ENCODE measurements at regions not wholly inside any gene's neighbourhood (a gene's known extent, or its start where the extent isn't known, plus 50 kb on each side); places are given as distances from the start of the nearest gene placed in this dataset.
"Not testable (repeated sequence)": the region's sequence is repeated elsewhere in the genome, so short reads cannot be mapped to it uniquely, and the experiment has no call there.

DNA sequence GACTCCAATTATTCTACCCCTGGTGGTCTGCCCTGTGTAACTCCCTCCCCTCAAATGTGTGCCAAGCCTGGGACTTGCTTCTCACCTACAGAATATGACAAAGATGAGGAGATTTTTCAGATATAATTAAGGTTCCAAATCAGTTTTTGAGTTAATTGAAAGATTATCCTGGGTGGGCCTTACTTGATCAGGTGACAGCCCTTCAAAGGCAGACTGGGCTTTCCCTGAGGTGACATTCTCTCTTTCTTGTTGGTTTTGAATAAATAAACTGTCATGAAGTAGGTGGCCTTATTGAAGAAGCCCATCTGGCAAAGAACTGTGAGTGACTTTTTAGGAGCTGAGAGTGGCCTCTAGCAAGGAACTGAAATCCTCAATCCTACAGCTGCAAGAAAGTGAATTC lies 106.0 kb downstream of the BRMS1L start:
- TF ChIP-seq, protein P1, sequence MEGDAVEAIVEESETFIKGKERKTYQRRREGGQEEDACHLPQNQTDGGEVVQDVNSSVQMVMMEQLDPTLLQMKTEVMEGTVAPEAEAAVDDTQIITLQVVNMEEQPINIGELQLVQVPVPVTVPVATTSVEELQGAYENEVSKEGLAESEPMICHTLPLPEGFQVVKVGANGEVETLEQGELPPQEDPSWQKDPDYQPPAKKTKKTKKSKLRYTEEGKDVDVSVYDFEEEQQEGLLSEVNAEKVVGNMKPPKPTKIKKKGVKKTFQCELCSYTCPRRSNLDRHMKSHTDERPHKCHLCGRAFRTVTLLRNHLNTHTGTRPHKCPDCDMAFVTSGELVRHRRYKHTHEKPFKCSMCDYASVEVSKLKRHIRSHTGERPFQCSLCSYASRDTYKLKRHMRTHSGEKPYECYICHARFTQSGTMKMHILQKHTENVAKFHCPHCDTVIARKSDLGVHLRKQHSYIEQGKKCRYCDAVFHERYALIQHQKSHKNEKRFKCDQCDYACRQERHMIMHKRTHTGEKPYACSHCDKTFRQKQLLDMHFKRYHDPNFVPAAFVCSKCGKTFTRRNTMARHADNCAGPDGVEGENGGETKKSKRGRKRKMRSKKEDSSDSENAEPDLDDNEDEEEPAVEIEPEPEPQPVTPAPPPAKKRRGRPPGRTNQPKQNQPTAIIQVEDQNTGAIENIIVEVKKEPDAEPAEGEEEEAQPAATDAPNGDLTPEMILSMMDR (conservative IDR thresholded peaks at IDR 0.05; ENCODE audit: low read depth, low read length): no peak
- H3K4me3 ChIP-seq (ENCODE audit: low read length): no peak overlapping the region
- DNase-seq (ENCODE audit: low read depth): no peak

DNA sequence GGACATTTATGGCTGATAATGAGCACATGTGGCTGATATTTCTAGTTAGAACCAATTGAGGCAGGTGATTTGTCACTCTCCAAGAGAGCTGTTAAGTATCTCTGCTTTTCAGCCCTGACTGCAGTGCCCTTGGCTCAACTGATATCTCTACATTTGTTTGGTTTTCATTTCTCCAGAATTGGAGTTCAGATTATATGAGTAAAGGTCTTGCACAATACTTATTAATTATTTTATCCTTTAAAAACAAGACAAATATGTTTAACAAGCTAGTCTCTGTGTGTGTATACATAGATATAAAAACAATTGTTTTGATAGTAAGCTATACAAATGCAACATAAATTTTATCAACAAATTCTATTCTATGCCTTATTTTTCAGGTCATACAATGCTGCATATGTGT lies 105.2 kb downstream of the BRMS1L start:
- no peak overlapping the region for H3K4me3 ChIP-seq (ENCODE audit: low read length)
- DNase-seq (ENCODE audit: low read depth): no peak
- TF ChIP-seq, protein P1 (conservative IDR thresholded peaks at IDR 0.05; ENCODE audit: low read depth, low read length): no peak

DNA sequence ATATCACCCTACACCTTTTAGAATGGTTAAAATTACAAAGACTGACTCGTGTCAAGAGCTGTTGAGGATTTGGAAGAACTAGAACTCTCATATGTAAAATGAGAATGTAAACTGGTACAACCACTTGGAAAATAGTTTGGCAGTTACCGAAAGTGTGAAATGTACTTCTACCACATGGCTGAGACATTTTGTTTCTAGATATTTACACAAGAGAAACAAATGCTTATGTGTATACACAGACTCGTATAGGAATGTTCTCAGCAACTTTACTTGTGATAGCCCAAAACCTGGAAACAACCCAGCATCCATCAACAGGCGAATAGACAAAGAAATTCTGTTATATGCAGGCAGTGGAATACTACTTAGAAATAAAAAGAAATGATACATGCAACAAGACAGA lies 103.0 kb downstream of the BRMS1L start:
- TF ChIP-seq, protein P1 (conservative IDR thresholded peaks at IDR 0.05; ENCODE audit: low read depth, low read length): no peak
- no peak overlapping the region for H3K4me3 ChIP-seq (ENCODE audit: low read length)
- DNase-seq (ENCODE audit: low read depth): no peak

DNA sequence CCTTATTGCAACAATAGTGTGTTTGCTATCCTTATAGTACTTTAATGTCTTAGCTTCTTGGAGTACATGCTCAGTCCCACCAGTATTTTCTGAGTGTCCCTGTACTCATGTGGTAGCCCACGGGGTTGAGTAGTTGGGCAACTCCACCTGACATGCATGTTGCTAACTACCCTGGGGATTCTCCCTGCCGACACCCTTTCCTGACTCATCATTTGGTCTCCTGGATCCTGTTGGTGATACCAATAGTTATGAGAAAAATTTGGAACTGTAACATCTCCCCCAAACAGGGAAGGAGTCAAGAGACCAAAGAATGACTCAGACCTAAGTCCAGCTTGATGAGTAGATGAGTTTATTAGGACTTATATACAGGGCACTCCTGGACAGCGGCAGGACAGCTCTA lies 101.6 kb downstream of the BRMS1L start:
- TF ChIP-seq, protein P1 (conservative IDR thresholded peaks at IDR 0.05; ENCODE audit: low read depth, low read length): no peak
- DNase-seq (ENCODE audit: low read depth): no peak
- H3K4me3 ChIP-seq (ENCODE audit: low read length): no peak overlapping the region

DNA sequence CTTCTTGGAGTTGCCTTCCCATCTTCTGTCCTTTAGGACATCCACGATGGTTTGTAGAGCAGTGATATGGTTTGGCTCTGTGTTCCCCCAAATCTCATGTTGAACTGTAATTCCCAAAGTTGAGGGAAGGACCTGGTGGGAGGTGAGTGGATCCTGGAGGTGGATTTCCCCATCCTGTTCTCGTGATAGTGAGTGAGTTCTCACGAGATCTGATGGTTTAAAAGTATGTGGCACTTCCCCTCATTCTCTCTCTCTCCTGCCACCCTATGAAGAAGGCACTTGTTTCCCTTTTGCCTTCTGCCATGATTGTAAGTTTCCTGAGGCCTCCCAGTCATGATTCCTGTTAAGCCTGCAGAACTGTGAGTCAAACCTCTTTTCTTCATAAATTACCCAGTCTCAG lies 99.2 kb downstream of the BRMS1L start:
- TF ChIP-seq, protein P1 (conservative IDR thresholded peaks at IDR 0.05; ENCODE audit: low read depth, low read length): no peak
- DNase-seq (ENCODE audit: low read depth): no peak

DNA sequence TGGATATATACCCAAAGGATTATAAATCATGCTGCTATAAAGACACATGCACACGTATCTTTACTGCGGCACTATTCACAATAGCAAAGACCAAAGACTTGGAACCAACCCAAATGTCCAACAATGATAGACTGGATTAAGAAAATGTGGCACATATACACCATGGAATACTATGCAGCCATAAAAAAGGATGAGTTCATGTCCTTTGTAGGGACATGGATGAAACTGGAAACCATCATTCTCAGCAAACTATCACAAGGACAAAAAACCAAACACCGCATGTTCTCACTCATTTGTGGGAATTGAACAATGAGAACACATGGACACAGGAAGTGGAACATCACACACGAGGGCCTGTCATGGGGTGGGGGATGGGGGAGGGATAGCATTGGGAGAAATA lies 96.5 kb downstream of the BRMS1L start:
- not testable (repeated sequence) for H3K4me3 ChIP-seq (ENCODE audit: low read length); DNase-seq (ENCODE audit: low read depth)

More for the DNA sequence above, 99.2 kb downstream of the BRMS1L start:
- no peak overlapping the region for H3K4me3 ChIP-seq (ENCODE audit: low read length)

DNA sequence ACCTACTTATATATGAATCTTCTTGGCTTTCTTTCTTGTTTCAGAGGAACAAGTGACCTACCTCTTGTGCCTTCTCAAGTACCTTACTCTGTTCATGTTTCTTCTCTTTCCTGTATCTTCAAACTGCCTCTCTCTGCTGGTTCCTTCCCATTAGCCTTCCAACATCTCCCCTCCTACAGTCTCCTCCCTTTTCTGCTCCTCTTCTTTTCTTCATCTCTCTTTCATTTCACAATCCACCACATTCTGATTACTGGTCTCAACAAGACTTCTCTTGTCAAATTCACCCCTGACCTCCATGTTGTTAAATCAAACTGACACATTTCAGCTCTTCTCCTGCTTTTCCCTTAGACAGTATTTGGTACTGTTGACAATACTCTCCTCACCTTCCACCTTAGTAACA lies 95.6 kb downstream of the BRMS1L start:
- no peak for DNase-seq (ENCODE audit: low read depth)
- H3K4me3 ChIP-seq (ENCODE audit: low read length): no peak overlapping the region
- TF ChIP-seq, protein P1 (conservative IDR thresholded peaks at IDR 0.05; ENCODE audit: low read depth, low read length): no peak

Data from retinal pigment epithelial cell (primary cell).